SK-N-SH (cell line): ENCODE measurements at regions not wholly inside any gene's neighbourhood (a gene's known extent, or its start where the extent isn't known, plus 50 kb on each side); places are given as distances from the start of the nearest gene placed in this dataset.

Source experiments
- CTCF ChIA-PET: fragments of 300-600, 350-600 bp; formaldehyde crosslinking; extraction: SDS; loops from one replicate; lab custom pipeline; 2021; lab: Yijun Ruan, JAX
- POLR2A ChIA-PET: fragments of 350-600 bp; sonication (Branson Sonifier 250); formaldehyde crosslinking; extraction: SDS; loops from one replicate; lab custom pipeline; 2020; ENCODE audit warnings: antibody characterized with exemption, inconsistent platforms; lab: Yijun Ruan, JAX
- DNase-seq: peaks from one replicate; pipeline ENCODE4 v3.0.0; 2012
- H2AFZ ChIP-seq: fragments of 200-600 bp; sonication (generic); 2 replicates; pipeline ENCODE4 v1.8.1; 2016; ENCODE audit warnings: antibody characterized with exemption, mild to moderate bottlenecking, low read depth
- H3F3A ChIP-seq: fragments of 200-600 bp; sonication (generic); replicated peaks from 2 replicates; pipeline ENCODE3; 2016; ENCODE audit warnings: antibody characterized with exemption, mild to moderate bottlenecking; ENCODE audit not compliant: insufficient read depth
- H3K27ac ChIP-seq, 2 experiments: fragments of 200-500 bp in 1 of 2; fragments of 200-600 bp in 1 of 2; sonication (Bioruptor generic) in 1 of 2; sonication (generic), shearing (Covaris generic) in 1 of 2; 2 replicates each; pipeline versions ENCODE4 v1.5.1 to v1.6.1; 2014 to 2016; ENCODE audit warnings: low read depth in 2 of 2, inconsistent platforms in 1 of 2, low read length in 1 of 2, mild to moderate bottlenecking in 1 of 2, mixed read lengths in 1 of 2
- H3K27me3 ChIP-seq: fragments of 200-600 bp; sonication (generic), shearing (Covaris generic); 2 replicates; pipeline ENCODE4 v1.6.1; 2016; ENCODE audit warnings: mixed run types; ENCODE audit not compliant: insufficient read depth
- H3K36me3 ChIP-seq, 2 experiments: fragments of 200-500 bp in 1 of 2; fragments of 200-600 bp in 1 of 2; sonication (Bioruptor generic) in 1 of 2; sonication (generic) in 1 of 2; replicated peaks in 1 of 2; 2 replicates each; pipeline versions ENCODE3 to v1.5.1; 2014 to 2016; ENCODE audit warnings: low read length in 1 of 2, mild to moderate bottlenecking in 1 of 2; ENCODE audit not compliant: insufficient read depth in 2 of 2, control insufficient read depth in 1 of 2
- H3K4me1 ChIP-seq, 2 experiments: fragments of 200-500 bp in 1 of 2; fragments of 200-600 bp in 1 of 2; sonication (Bioruptor generic) in 1 of 2; sonication (generic), shearing (Covaris generic) in 1 of 2; 2 replicates each; pipeline versions ENCODE4 v1.5.1 to v1.6.1; 2014 to 2016; ENCODE audit warnings: low read depth in 1 of 2, low read length in 1 of 2, mixed run types in 1 of 2; ENCODE audit not compliant: insufficient read depth in 2 of 2, control insufficient read depth in 1 of 2
- H3K4me2 ChIP-seq: fragments of 200-600 bp; sonication (generic), shearing (Covaris generic); 2 replicates; pipeline ENCODE4 v1.6.1; 2017; ENCODE audit warnings: mixed run types
- H3K4me3 ChIP-seq, 2 experiments: fragments of 200-500 bp in 1 of 2; fragments of 200-600 bp in 1 of 2; sonication (Bioruptor generic) in 1 of 2; sonication (generic), shearing (Covaris generic) in 1 of 2; 2 replicates each; pipeline versions ENCODE4 v1.5.1 to v1.8.1; 2014 to 2016; ENCODE audit warnings: low read depth in 2 of 2, inconsistent platforms in 1 of 2, low read length in 1 of 2, mild to moderate bottlenecking in 1 of 2, mixed read lengths in 1 of 2, moderate library complexity in 1 of 2
- H3K79me2 ChIP-seq: fragments of 200-600 bp; sonication (generic); 2 replicates; pipeline ENCODE4 v1.8.1; 2017; ENCODE audit warnings: mild to moderate bottlenecking; ENCODE audit not compliant: insufficient read depth
- H3K9ac ChIP-seq: fragments of 200-600 bp; sonication (generic); 2 replicates; pipeline ENCODE4 v1.6.1; 2017; ENCODE audit warnings: mixed run types
- H3K9me2 ChIP-seq: fragments of 200-600 bp; sonication (generic); 2 replicates; pipeline ENCODE4 v1.6.1; 2017; ENCODE audit warnings: mixed run types
- H3K9me3 ChIP-seq: fragments of 200-600 bp; sonication (generic); 2 replicates; pipeline ENCODE4 v1.6.1; 2017; ENCODE audit warnings: mixed run types, mild to moderate bottlenecking, moderate library complexity
- H4K20me1 ChIP-seq: fragments of 200-600 bp; sonication (generic); 2 replicates; pipeline ENCODE4 v1.6.1; 2017; ENCODE audit warnings: mild to moderate bottlenecking, mixed run types; ENCODE audit not compliant: insufficient read depth
- EZH2phosphoT487 ChIP-seq: fragments of 200-600 bp; sonication (generic); IDR thresholded peaks from 2 replicates; pipeline ENCODE4 v1.6.1; 2017; ENCODE audit warnings: low read depth, mixed run types, mild to moderate bottlenecking, antibody characterized with exemption, moderate library complexity, borderline replicate concordance
- FOXM1 ChIP-seq: IDR thresholded peaks from 2 replicates; pipeline ENCODE4 v1.4.0; 2012; ENCODE audit warnings: low read depth, mild to moderate bottlenecking
- GABPA ChIP-seq: IDR thresholded peaks from 2 replicates; pipeline ENCODE4 v1.4.0; 2012; ENCODE audit warnings: low read depth, mild to moderate bottlenecking
- JUND ChIP-seq: IDR thresholded peaks from 2 replicates; pipeline ENCODE4 v1.4.0; 2012
- NFIC ChIP-seq: IDR thresholded peaks from 2 replicates; pipeline ENCODE4 v1.4.0; 2012; ENCODE audit warnings: borderline replicate concordance
- NRF1 ChIP-seq: IDR thresholded peaks from 2 replicates; pipeline ENCODE4 v1.6.1; 2012; ENCODE audit warnings: low read depth, mild to moderate bottlenecking, low read length
- POLR2AphosphoS5 ChIP-seq: IDR thresholded peaks from 2 replicates; pipeline ENCODE4 v1.6.1; 2012; ENCODE audit warnings: low read depth, low read length
- RAD21 ChIP-seq: IDR thresholded peaks from 2 replicates; pipeline ENCODE4 v1.6.1; 2012; ENCODE audit warnings: mild to moderate bottlenecking, low read length
- RFX5 ChIP-seq: IDR thresholded peaks from 2 replicates; pipeline ENCODE4 v1.6.1; 2012; ENCODE audit warnings: mild to moderate bottlenecking, improper control_type of control experiment, low read length
- RXRA ChIP-seq: IDR thresholded peaks from 2 replicates; pipeline ENCODE4 v1.4.0; 2012; ENCODE audit warnings: low read depth, mild to moderate bottlenecking, borderline replicate concordance
- SIN3A ChIP-seq: IDR thresholded peaks from 2 replicates; pipeline ENCODE4 v1.6.1; 2012; ENCODE audit warnings: low read depth, mild to moderate bottlenecking, low read length, moderate library complexity, borderline replicate concordance
- SMC3 ChIP-seq: IDR thresholded peaks from 2 replicates; pipeline ENCODE4 v1.6.1; 2012; ENCODE audit warnings: low read depth, low read length, improper control_type of control experiment
- TAF1 ChIP-seq: IDR thresholded peaks from 2 replicates; pipeline ENCODE4 v1.6.1; 2012; ENCODE audit warnings: low read depth, mild to moderate bottlenecking, low read length, moderate library complexity, borderline replicate concordance
- WGBS: methylation state at CpG from one replicate; pipeline ENCODE4 v1.1.6; 2017; ENCODE audit warnings: low lambda C conversion rate; 5-methylcytosine and 5-hydroxymethylcytosine counted together
- TF ChIP-seq, protein P1 (sequence below): fragments of 150-350 bp; IDR thresholded peaks from 2 replicates; pipeline ENCODE4 v1.6.1; 2016; ENCODE audit warnings: mild to moderate bottlenecking, low read depth, low read length

DNA sequence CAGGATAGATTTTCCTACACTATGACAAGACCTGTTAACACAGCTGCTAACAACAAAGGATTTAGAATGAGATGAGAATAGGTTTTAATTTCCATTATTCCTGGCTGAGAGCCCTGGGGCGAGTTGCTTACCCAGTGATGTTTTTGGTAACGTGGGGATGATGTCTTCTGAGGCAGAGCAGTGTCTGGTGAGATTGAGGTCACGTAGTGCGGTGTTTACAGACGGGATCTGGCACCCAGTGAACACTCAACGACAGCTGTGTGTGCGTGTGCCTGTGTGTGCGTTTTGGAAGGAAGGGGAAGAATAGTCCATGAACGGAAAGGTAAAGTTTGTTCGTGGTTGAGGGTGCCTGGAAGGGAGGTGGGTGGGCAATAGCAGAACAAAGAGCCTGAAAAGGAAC is 384.7 kb downstream of the C6orf118 start:
- Histone ChIP-seq H3K4me2 (no peak overlapping the region), H3K9me2 (0 out of 2 replicates have a peak, but pooled peaks cover 2% of the 10 kb centered on the region), H3K4me3 (no peak overlapping the region), H3K9me3 (no peaks in the 10 kb centered on the region), H3K79me2 (no peaks in the 10 kb centered on the region), H3K9ac (no peak overlapping the region), H2AFZ (no peak overlapping the region), H3K4me1 (peaks cover 0 to 12% of the 10 kb centered on the region in 2 experiments; a peak in 2 of 4 replicates), H3F3A (no peaks in the 10 kb centered on the region), H3K27ac (no peak overlapping the region), H3K27me3 (no peaks in the 10 kb centered on the region), H4K20me1 (no peaks in the 10 kb centered on the region), H3K36me3 (no peaks in the 10 kb centered on the region)
- no peak for DNase-seq
- CTCF ChIA-PET, result interaction anchor here (1.5 kb wide), 1 partner anchor 1498 kb away, joined by 4 read pairs; no protein-coding TSS in a partner anchor
- TF ChIP-seq FOXM1 (no peak), NFIC (no peak), SIN3A (no peak), POLR2AphosphoS5 (no peak), NRF1 (no peak), RFX5 (no peak)
- POLR2A ChIA-PET, result interaction anchor here (0.6 kb wide), 1 partner anchor 66 kb away, joined by 3 read pairs; no protein-coding TSS in a partner anchor
- WGBS, result 43% methylated on average over 10 of the region's 10 CpGs

DNA sequence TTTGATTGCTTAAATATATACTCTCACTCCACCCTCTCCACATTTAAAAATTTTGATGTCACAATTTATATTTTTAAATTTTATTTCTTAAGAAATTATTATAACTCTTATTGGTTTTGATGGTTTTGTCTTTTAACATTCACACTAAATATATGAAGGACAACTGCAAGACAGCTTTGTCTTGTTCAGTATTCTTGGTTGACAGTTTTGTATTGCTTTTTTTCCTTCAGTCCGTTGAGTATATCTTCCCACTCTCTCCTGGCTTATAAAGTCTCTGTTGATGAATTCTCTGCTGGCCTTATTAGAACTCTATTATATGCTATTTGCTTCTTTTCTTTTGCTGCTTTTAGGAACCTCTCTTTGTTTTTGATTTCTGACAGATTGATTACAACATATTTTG is 392.2 kb downstream of the C6orf118 start:
- H3K27me3 ChIP-seq, result no peaks in the 10 kb centered on the region
- 8% methylated on average over 1 of the region's 1 CpG for WGBS
- H2AFZ ChIP-seq, result no peak overlapping the region
- no peak for DNase-seq
- no peak overlapping the region for H3K4me3 ChIP-seq
- 0 out of 2 replicates have a peak, but pooled peaks cover 2% of the 10 kb centered on the region for H3K9me2 ChIP-seq
- H3K9me3 ChIP-seq, result peaks cover 4% of the 10 kb centered on the region
- H3K79me2 ChIP-seq, result no peaks in the 10 kb centered on the region
- TF ChIP-seq, protein P1, sequence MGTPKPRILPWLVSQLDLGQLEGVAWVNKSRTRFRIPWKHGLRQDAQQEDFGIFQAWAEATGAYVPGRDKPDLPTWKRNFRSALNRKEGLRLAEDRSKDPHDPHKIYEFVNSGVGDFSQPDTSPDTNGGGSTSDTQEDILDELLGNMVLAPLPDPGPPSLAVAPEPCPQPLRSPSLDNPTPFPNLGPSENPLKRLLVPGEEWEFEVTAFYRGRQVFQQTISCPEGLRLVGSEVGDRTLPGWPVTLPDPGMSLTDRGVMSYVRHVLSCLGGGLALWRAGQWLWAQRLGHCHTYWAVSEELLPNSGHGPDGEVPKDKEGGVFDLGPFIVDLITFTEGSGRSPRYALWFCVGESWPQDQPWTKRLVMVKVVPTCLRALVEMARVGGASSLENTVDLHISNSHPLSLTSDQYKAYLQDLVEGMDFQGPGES, result no peak
- TF ChIP-seq JUND (no peak), TAF1 (no peak), EZH2phosphoT487 (no peak), RXRA (no peak), RFX5 (no peak), RAD21 (no peak), GABPA (no peak), NRF1 (no peak), SMC3 (no peak), FOXM1 (no peak)
- no peaks in the 10 kb centered on the region for H3F3A ChIP-seq
- H3K4me2 ChIP-seq, result no peak overlapping the region
- no peak overlapping the region for H3K27ac ChIP-seq
- ChIA-PET CTCF (interaction anchor here (1.3 kb wide), 1 partner anchor 10 kb away, joined by 6 read pairs; no protein-coding TSS in a partner anchor), POLR2A (no interaction called here)
- no peaks in the 10 kb centered on the region for H3K36me3 ChIP-seq
- H4K20me1 ChIP-seq, result no peaks in the 10 kb centered on the region
- H3K9ac ChIP-seq, result no peak overlapping the region
- no peaks in the 10 kb centered on the region for H3K4me1 ChIP-seq
